Common myeloid progenitor, CD34-positive (primary cell): ENCODE measurements at regions not wholly inside any gene's neighbourhood (a gene's known extent, or its start where the extent isn't known, plus 50 kb on each side); places are given as distances from the start of the nearest gene placed in this dataset.

Experiments
- CTCF ChIA-PET: fragments of 350-600 bp; sonication (Branson Sonifier 250); formaldehyde crosslinking; loops from one replicate; lab custom pipeline; 2021; ENCODE audit warnings: antibody characterized with exemption; lab: Charles Lee
- POLR2A ChIA-PET: fragments of 350-600 bp; sonication (Branson Sonifier 250); formaldehyde crosslinking; loops from one replicate; lab custom pipeline; 2021; ENCODE audit warnings: antibody characterized with exemption; lab: Charles Lee
- DNase-seq, 3 donors: peaks; one replicate each; pipeline versions ENCODE4 v3.0.0 to v3.0.0-alpha.2; 2013
- H3K27ac ChIP-seq, 2 experiments: 1 replicate in 1 of 2; 2 replicates in 1 of 2; pipeline ENCODE4 v1.7.0; 2013; ENCODE audit warnings: inconsistent platforms in 2 of 2, low read length in 2 of 2, mild to moderate bottlenecking in 2 of 2, low read depth in 1 of 2, moderate library complexity in 1 of 2; ENCODE audit not compliant: severe bottlenecking in 2 of 2, insufficient read depth in 1 of 2, poor library complexity in 1 of 2
- H3K27me3 ChIP-seq, 5 experiments: replicated peaks in 2 of 5; 1 replicate in 3 of 5; 2 replicates in 2 of 5; pipeline versions ENCODE4 v1.6.1 to v1.7.0; 2013; ENCODE audit warnings: low read length in 4 of 5, mild to moderate bottlenecking in 2 of 5, moderate library complexity in 2 of 5, inconsistent platforms in 1 of 5; ENCODE audit not compliant: insufficient read depth in 5 of 5, control insufficient read depth in 4 of 5
- H3K36me3 ChIP-seq, 4 experiments: 1 replicate in 2 of 4; 2 replicates in 2 of 4; pipeline versions ENCODE4 v1.6.1 to v1.7.0; 2013; ENCODE audit warnings: low read length in 3 of 4, control low read depth in 1 of 4, mild to moderate bottlenecking in 1 of 4; ENCODE audit not compliant: control insufficient read depth in 4 of 4, insufficient read depth in 4 of 4
- H3K4me1 ChIP-seq, 4 experiments: 1 replicate in 3 of 4; 2 replicates in 1 of 4; pipeline versions ENCODE4 v1.6.1 to v1.7.1; 2013; ENCODE audit warnings: low read length in 3 of 4, mild to moderate bottlenecking in 3 of 4, control low read depth in 1 of 4, inconsistent platforms in 1 of 4, moderate library complexity in 1 of 4; ENCODE audit not compliant: control insufficient read depth in 4 of 4, insufficient read depth in 4 of 4; ENCODE audit errors: control extremely low read depth in 1 of 4
- H3K4me3 ChIP-seq, 7 experiments: 1 replicate in 4 of 7; 2 replicates in 3 of 7; pipeline versions ENCODE4 v1.5.1 to v1.7.0; 2013; ENCODE audit warnings: mild to moderate bottlenecking in 7 of 7, low read length in 6 of 7, moderate library complexity in 6 of 7, inconsistent platforms in 2 of 7, low read depth in 2 of 7, control low read depth in 1 of 7; ENCODE audit not compliant: insufficient read depth in 4 of 7, control insufficient read depth in 1 of 7; ENCODE audit errors: extremely low read depth in 1 of 7
- H3K9me3 ChIP-seq, 5 experiments: 1 replicate in 4 of 5; 2 replicates in 1 of 5; pipeline versions ENCODE4 v1.6.1 to v1.7.1; 2013; ENCODE audit warnings: low read length in 4 of 5, mild to moderate bottlenecking in 2 of 5, inconsistent platforms in 1 of 5, low read depth in 1 of 5, moderate library complexity in 1 of 5; ENCODE audit not compliant: control insufficient read depth in 4 of 5, insufficient read depth in 2 of 5; ENCODE audit errors: control extremely low read depth in 1 of 5
- WGBS: methylation state at CpG from one replicate; pipeline ENCODE4 v1.1.5; 2013; ENCODE audit not compliant: insufficient coverage; 5-methylcytosine and 5-hydroxymethylcytosine counted together

DNA sequence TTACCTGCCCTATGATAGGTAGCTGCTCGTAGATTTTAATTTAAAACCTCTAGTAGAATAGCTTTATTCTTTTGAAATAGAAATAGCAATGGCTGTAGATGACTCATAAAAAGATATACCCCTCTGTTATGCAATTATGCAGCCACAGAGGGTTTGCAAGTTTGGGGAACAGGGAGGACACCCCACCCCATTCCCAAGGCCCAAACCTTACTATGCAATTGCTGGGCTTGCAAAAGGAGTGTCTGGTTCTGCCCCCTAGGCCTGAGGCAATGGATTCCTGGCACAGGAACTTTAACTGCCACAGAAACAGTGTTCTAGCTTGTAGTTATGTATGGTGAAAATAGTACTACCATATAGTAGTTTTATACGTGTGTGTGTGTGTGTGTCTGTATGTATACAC lies 403.3 kb downstream of the ADAMTS20 start:
- H3K4me3 ChIP-seq: no peak overlapping the region
- H3K4me1 ChIP-seq: no peaks in the 10 kb centered on the region
- ChIA-PET CTCF (no interaction called here), POLR2A (no interaction called here)
- WGBS: no CpG with 5 or more reads among the region's 2 CpGs
- H3K36me3 ChIP-seq: no peaks in the 10 kb centered on the region
- no peaks in the 10 kb centered on the region for H3K9me3 ChIP-seq
- no peaks in the 10 kb centered on the region for H3K27me3 ChIP-seq
- no peak overlapping the region for H3K27ac ChIP-seq
- no peak for DNase-seq

GRCh38 chr12:43147878-43148277 lies 404.1 kb downstream of the ADAMTS20 start:
- ChIA-PET POLR2A (no interaction called here), CTCF (no interaction called here)
- H3K27ac ChIP-seq: no peak overlapping the region
- no peaks in the 10 kb centered on the region for H3K36me3 ChIP-seq
- no peak overlapping the region for H3K4me3 ChIP-seq
- DNase-seq: no peak
- no CpG with 5 or more reads among the region's 1 CpG for WGBS
- no peaks in the 10 kb centered on the region for H3K27me3 ChIP-seq
- H3K4me1 ChIP-seq: no peaks in the 10 kb centered on the region
- no peaks in the 10 kb centered on the region for H3K9me3 ChIP-seq

DNA sequence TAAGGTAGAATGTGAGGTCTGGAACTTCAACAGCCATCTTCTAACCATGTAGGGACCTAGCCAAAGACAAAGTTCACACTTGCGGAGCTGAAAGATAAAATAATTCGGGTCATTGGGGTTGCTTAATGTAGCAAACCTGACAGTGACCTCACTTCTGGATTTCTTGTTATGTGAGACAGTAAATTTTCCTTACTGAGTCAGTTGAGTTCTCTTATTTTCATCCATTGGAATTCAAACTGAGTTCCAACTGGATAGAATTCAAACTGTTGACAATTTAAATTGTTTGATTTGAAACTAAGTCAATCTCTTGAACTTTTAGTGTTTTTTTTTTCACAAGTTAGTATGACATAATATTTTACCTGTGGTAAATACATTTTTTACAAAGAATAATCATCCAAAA lies 406.5 kb downstream of the ADAMTS20 start:
- Histone ChIP-seq H3K9me3 (no peaks in the 10 kb centered on the region), H3K36me3 (no peaks in the 10 kb centered on the region), H3K4me1 (no peaks in the 10 kb centered on the region), H3K27ac (no peak overlapping the region), H3K27me3 (no peaks in the 10 kb centered on the region), H3K4me3 (no peak overlapping the region)
- DNase-seq: no peak
- WGBS: 86% methylated on average over 2 of the region's 2 CpGs
- ChIA-PET POLR2A (no interaction called here), CTCF (no interaction called here)

- no peak for DNase-seq
- ChIA-PET CTCF (interaction anchor here (1.0 kb wide), 1 partner anchor 8 kb away, joined by 3 read pairs; no protein-coding TSS in a partner anchor), POLR2A (no interaction called here)
- H3K27me3 ChIP-seq: no peaks in the 10 kb centered on the region
- no peaks in the 10 kb centered on the region for H3K36me3 ChIP-seq
- no peak overlapping the region for H3K27ac ChIP-seq
- no peaks in the 10 kb centered on the region for H3K4me1 ChIP-seq
- no peak overlapping the region for H3K4me3 ChIP-seq
- no peaks in the 10 kb centered on the region for H3K9me3 ChIP-seq
Measured at GRCh38 chr12:43143278-43143677, 408.7 kb downstream of the ADAMTS20 start.

GRCh38 chr12:43132291-43132690 lies 419.7 kb downstream of the ADAMTS20 start:
- POLR2A ChIA-PET: no interaction called here
- CTCF ChIA-PET: no interaction called here
- Histone ChIP-seq H3K27me3 (no peaks in the 10 kb centered on the region), H3K9me3 (peaks cover 0 to 5% (median 0%) of the 10 kb centered on the region in 5 experiments), H3K4me3 (no peak overlapping the region), H3K4me1 (no peaks in the 10 kb centered on the region), H3K27ac (no peak overlapping the region), H3K36me3 (no peaks in the 10 kb centered on the region)
- no CpG with 5 or more reads among the region's 1 CpG for WGBS
- DNase-seq: no peak

DNA sequence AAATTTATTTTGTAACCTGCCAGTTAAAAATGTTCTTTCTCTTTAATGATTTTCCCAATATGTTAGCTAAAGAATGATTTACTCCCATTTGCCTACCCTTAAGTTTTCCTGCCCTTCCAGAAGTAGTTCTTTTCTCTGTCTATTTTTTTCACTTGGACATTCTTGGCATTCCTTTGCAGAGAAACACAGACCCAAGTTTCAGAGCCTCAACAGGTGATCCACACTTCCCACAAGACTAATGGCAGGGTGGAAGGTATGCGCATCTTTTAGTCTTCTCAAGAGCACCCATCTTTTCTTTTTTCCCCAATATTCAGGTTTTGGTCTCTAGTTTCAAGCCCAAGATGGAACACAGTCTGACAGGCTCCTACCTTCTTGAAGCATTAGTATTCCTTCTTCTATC lies 420.7 kb downstream of the ADAMTS20 start:
- WGBS: 100% methylated on average over 1 of the region's 1 CpG
- Histone ChIP-seq H3K36me3 (no peaks in the 10 kb centered on the region), H3K9me3 (peaks cover 0 to 5% (median 0%) of the 10 kb centered on the region in 5 experiments), H3K4me3 (no peak overlapping the region), H3K27me3 (no peaks in the 10 kb centered on the region), H3K27ac (no peak overlapping the region), H3K4me1 (no peaks in the 10 kb centered on the region)
- ChIA-PET POLR2A (interaction anchor here (0.7 kb wide), 1 partner anchor 1620 kb away, joined by 3 read pairs; no protein-coding TSS in a partner anchor), CTCF (no interaction called here)
- DNase-seq: no peak

- Histone ChIP-seq H3K4me3 (no peak overlapping the region), H3K9me3 (no peaks in the 10 kb centered on the region), H3K36me3 (no peaks in the 10 kb centered on the region), H3K27me3 (no peaks in the 10 kb centered on the region), H3K4me1 (no peaks in the 10 kb centered on the region), H3K27ac (no peak overlapping the region)
- DNase-seq: no peak
- POLR2A ChIA-PET: no interaction called here
- WGBS: 100% methylated on average over 1 of the region's 3 CpGs
- CTCF ChIA-PET: no interaction called here
Measured at GRCh38 chr12:43127886-43128549, 424.0 kb downstream of the ADAMTS20 start.
